ENCODE measurements at regions not wholly inside any gene's neighbourhood (a gene's known extent, or its start where the extent isn't known, plus 50 kb on each side); places are given as distances from the start of the nearest gene placed in this dataset.

- H3K36me3 Mint-ChIP-seq (ENCODE audit: low read depth) = no peaks in the 10 kb centered on the region
- intact Hi-C loops (cut with micrococcal nuclease) = no loop called here
- H3K27me3 Mint-ChIP-seq (ENCODE audit: low read depth) = no peaks in the 10 kb centered on the region
- DNase-seq (ENCODE audit: low spot score) = no peak
- peaks cover 43% of the 10 kb centered on the region for H3K9me3 Mint-ChIP-seq
- H3K4me1 Mint-ChIP-seq (ENCODE audit: low read depth) = no peaks in the 10 kb centered on the region
- H3K27ac Mint-ChIP-seq = no peak overlapping the region
- H3K4me3 Mint-ChIP-seq (ENCODE audit: low read depth) = no peak overlapping the region
Measured at GRCh38 chr5:30686530-30686929, 507.0 kb upstream of the CDH6 start.

GRCh38 chr5:30676223-30676840 lies 517.2 kb upstream of the CDH6 start:
- no peaks in the 10 kb centered on the region for H3K36me3 Mint-ChIP-seq (ENCODE audit: low read depth)
- no peak overlapping the region for H3K4me3 Mint-ChIP-seq (ENCODE audit: low read depth)
- intact Hi-C loops (cut with micrococcal nuclease) = no loop called here
- no peak overlapping the region for H3K27ac Mint-ChIP-seq
- no peak for DNase-seq (ENCODE audit: low spot score)
- H3K4me1 Mint-ChIP-seq (ENCODE audit: low read depth) = no peaks in the 10 kb centered on the region
- peaks cover 27% of the 10 kb centered on the region for H3K9me3 Mint-ChIP-seq
- H3K27me3 Mint-ChIP-seq (ENCODE audit: low read depth) = no peaks in the 10 kb centered on the region

GRCh38 chr5:30667293-30667692 lies 526.2 kb upstream of the CDH6 start:
- intact Hi-C loops (cut with micrococcal nuclease) = no loop called here
- no peak overlapping the region for H3K27ac Mint-ChIP-seq
- H3K27me3 Mint-ChIP-seq (ENCODE audit: low read depth) = no peaks in the 10 kb centered on the region
- peaks cover 31% of the 10 kb centered on the region for H3K9me3 Mint-ChIP-seq
- no peak for DNase-seq (ENCODE audit: low spot score)
- H3K4me3 Mint-ChIP-seq (ENCODE audit: low read depth) = no peak overlapping the region
- no peaks in the 10 kb centered on the region for H3K4me1 Mint-ChIP-seq (ENCODE audit: low read depth)
- no peaks in the 10 kb centered on the region for H3K36me3 Mint-ChIP-seq (ENCODE audit: low read depth)

- Mint-ChIP-seq H3K4me3 (ENCODE audit: low read depth) (no peak overlapping the region), H3K36me3 (ENCODE audit: low read depth) (no peaks in the 10 kb centered on the region), H3K27ac (no peak overlapping the region), H3K4me1 (ENCODE audit: low read depth) (no peaks in the 10 kb centered on the region), H3K27me3 (ENCODE audit: low read depth) (no peaks in the 10 kb centered on the region), H3K9me3 (peaks cover 24% of the 10 kb centered on the region)
- DNase-seq (ENCODE audit: low spot score) = no peak
- intact Hi-C loops (cut with micrococcal nuclease) = no loop called here
Measured at GRCh38 chr5:30663536-30663935, 530.0 kb upstream of the CDH6 start.

GRCh38 chr5:30662373-30662772 lies 531.1 kb upstream of the CDH6 start:
- no peaks in the 10 kb centered on the region for H3K4me1 Mint-ChIP-seq (ENCODE audit: low read depth)
- no peak overlapping the region for H3K27ac Mint-ChIP-seq
- no peaks in the 10 kb centered on the region for H3K27me3 Mint-ChIP-seq (ENCODE audit: low read depth)
- DNase-seq (ENCODE audit: low spot score) = no peak
- no peaks in the 10 kb centered on the region for H3K36me3 Mint-ChIP-seq (ENCODE audit: low read depth)
- intact Hi-C loops (cut with micrococcal nuclease) = no loop called here
- H3K4me3 Mint-ChIP-seq (ENCODE audit: low read depth) = no peak overlapping the region
- peaks cover 26% of the 10 kb centered on the region for H3K9me3 Mint-ChIP-seq

GRCh38 chr5:30661730-30662129 lies 531.8 kb upstream of the CDH6 start:
- Mint-ChIP-seq H3K27ac (no peak overlapping the region), H3K27me3 (ENCODE audit: low read depth) (no peaks in the 10 kb centered on the region), H3K36me3 (ENCODE audit: low read depth) (no peaks in the 10 kb centered on the region), H3K9me3 (peaks cover 32% of the 10 kb centered on the region), H3K4me3 (ENCODE audit: low read depth) (no peak overlapping the region), H3K4me1 (ENCODE audit: low read depth) (no peaks in the 10 kb centered on the region)
- intact Hi-C loops (cut with micrococcal nuclease) = no loop called here
- no peak for DNase-seq (ENCODE audit: low spot score)

GRCh38 chr5:30659417-30659816 lies 534.1 kb upstream of the CDH6 start:
- no peaks in the 10 kb centered on the region for H3K4me1 Mint-ChIP-seq (ENCODE audit: low read depth)
- no peaks in the 10 kb centered on the region for H3K27me3 Mint-ChIP-seq (ENCODE audit: low read depth)
- H3K36me3 Mint-ChIP-seq (ENCODE audit: low read depth) = no peaks in the 10 kb centered on the region
- no peak overlapping the region for H3K4me3 Mint-ChIP-seq (ENCODE audit: low read depth)
- intact Hi-C loops (cut with micrococcal nuclease) = no loop called here
- H3K27ac Mint-ChIP-seq = no peak overlapping the region
- no peak for DNase-seq (ENCODE audit: low spot score)
- peaks cover 34% of the 10 kb centered on the region for H3K9me3 Mint-ChIP-seq

- no peak overlapping the region for H3K27ac Mint-ChIP-seq
- H3K36me3 Mint-ChIP-seq (ENCODE audit: low read depth) = no peaks in the 10 kb centered on the region
- DNase-seq (ENCODE audit: low spot score) = no peak
Measured at GRCh38 chr5:30650311-30650710, 543.2 kb upstream of the CDH6 start.

GRCh38 chr5:30638899-30639298 lies 554.6 kb upstream of the CDH6 start:
- no peaks in the 10 kb centered on the region for H3K27me3 Mint-ChIP-seq (ENCODE audit: low read depth)
- no peak for DNase-seq (ENCODE audit: low spot score)
- H3K9me3 Mint-ChIP-seq = peaks cover 56% of the 10 kb centered on the region
- H3K4me3 Mint-ChIP-seq (ENCODE audit: low read depth) = no peak overlapping the region
- H3K36me3 Mint-ChIP-seq (ENCODE audit: low read depth) = no peaks in the 10 kb centered on the region
- intact Hi-C loops (cut with micrococcal nuclease) = no loop called here
- H3K27ac Mint-ChIP-seq = no peak overlapping the region
- H3K4me1 Mint-ChIP-seq (ENCODE audit: low read depth) = no peaks in the 10 kb centered on the region

More at GRCh38 chr5:30650311-30650710, 543.2 kb upstream of the CDH6 start:
- Mint-ChIP-seq H3K9me3 (peaks cover 39% of the 10 kb centered on the region), H3K4me3 (ENCODE audit: low read depth) (no peak overlapping the region), H3K4me1 (ENCODE audit: low read depth) (no peaks in the 10 kb centered on the region), H3K27me3 (ENCODE audit: low read depth) (no peaks in the 10 kb centered on the region)
- intact Hi-C loops (cut with micrococcal nuclease) = no loop called here

- no peaks in the 10 kb centered on the region for H3K4me1 Mint-ChIP-seq (ENCODE audit: low read depth)
- H3K27ac Mint-ChIP-seq = no peak overlapping the region
- DNase-seq (ENCODE audit: low spot score) = no peak
- no peaks in the 10 kb centered on the region for H3K36me3 Mint-ChIP-seq (ENCODE audit: low read depth)
- peaks cover 25% of the 10 kb centered on the region for H3K9me3 Mint-ChIP-seq
- no peaks in the 10 kb centered on the region for H3K27me3 Mint-ChIP-seq (ENCODE audit: low read depth)
- H3K4me3 Mint-ChIP-seq (ENCODE audit: low read depth) = no peak overlapping the region
- intact Hi-C loops (cut with micrococcal nuclease) = no loop called here
Measured at GRCh38 chr5:30627945-30628344, 565.5 kb upstream of the CDH6 start.

GRCh38 chr5:30626557-30626956 lies 566.9 kb upstream of the CDH6 start:
- no peak overlapping the region for H3K27ac Mint-ChIP-seq
- DNase-seq (ENCODE audit: low spot score) = no peak
- no peak overlapping the region for H3K4me3 Mint-ChIP-seq (ENCODE audit: low read depth)
- H3K36me3 Mint-ChIP-seq (ENCODE audit: low read depth) = no peaks in the 10 kb centered on the region
- no peaks in the 10 kb centered on the region for H3K27me3 Mint-ChIP-seq (ENCODE audit: low read depth)
- no peaks in the 10 kb centered on the region for H3K4me1 Mint-ChIP-seq (ENCODE audit: low read depth)
- peaks cover 32% of the 10 kb centered on the region for H3K9me3 Mint-ChIP-seq
- intact Hi-C loops (cut with micrococcal nuclease) = no loop called here

- intact Hi-C loops (cut with micrococcal nuclease) = no loop called here
- Mint-ChIP-seq H3K27ac (no peak overlapping the region), H3K4me3 (ENCODE audit: low read depth) (no peak overlapping the region), H3K4me1 (ENCODE audit: low read depth) (no peaks in the 10 kb centered on the region), H3K9me3 (peaks cover 41% of the 10 kb centered on the region), H3K36me3 (ENCODE audit: low read depth) (no peaks in the 10 kb centered on the region), H3K27me3 (ENCODE audit: low read depth) (no peaks in the 10 kb centered on the region)
- DNase-seq (ENCODE audit: low spot score) = no peak
Measured at GRCh38 chr5:30620481-30621085, 572.9 kb upstream of the CDH6 start.

GRCh38 chr5:30608501-30608900 lies 585.0 kb upstream of the CDH6 start:
- intact Hi-C loops (cut with micrococcal nuclease) = no loop called here
- no peak for DNase-seq (ENCODE audit: low spot score)
- H3K27me3 Mint-ChIP-seq (ENCODE audit: low read depth) = no peaks in the 10 kb centered on the region
- peaks cover 31% of the 10 kb centered on the region for H3K9me3 Mint-ChIP-seq
- H3K36me3 Mint-ChIP-seq (ENCODE audit: low read depth) = no peaks in the 10 kb centered on the region
- H3K27ac Mint-ChIP-seq = no peak overlapping the region
- H3K4me3 Mint-ChIP-seq (ENCODE audit: low read depth) = no peak overlapping the region
- no peaks in the 10 kb centered on the region for H3K4me1 Mint-ChIP-seq (ENCODE audit: low read depth)
